Fibroblast of skin of right biceps (primary cell): ENCODE measurements at regions not wholly inside any gene's neighbourhood (a gene's known extent, or its start where the extent isn't known, plus 50 kb on each side); places are given as distances from the start of the nearest gene placed in this dataset.
"Not testable (repeated sequence)": the region's sequence is repeated elsewhere in the genome, so short reads cannot be mapped to it uniquely, and the experiment has no call there.

Experiments used
- DNase-seq: peaks from one replicate; pipeline ENCODE4 v3.0.0-alpha.2; 2013

DNA sequence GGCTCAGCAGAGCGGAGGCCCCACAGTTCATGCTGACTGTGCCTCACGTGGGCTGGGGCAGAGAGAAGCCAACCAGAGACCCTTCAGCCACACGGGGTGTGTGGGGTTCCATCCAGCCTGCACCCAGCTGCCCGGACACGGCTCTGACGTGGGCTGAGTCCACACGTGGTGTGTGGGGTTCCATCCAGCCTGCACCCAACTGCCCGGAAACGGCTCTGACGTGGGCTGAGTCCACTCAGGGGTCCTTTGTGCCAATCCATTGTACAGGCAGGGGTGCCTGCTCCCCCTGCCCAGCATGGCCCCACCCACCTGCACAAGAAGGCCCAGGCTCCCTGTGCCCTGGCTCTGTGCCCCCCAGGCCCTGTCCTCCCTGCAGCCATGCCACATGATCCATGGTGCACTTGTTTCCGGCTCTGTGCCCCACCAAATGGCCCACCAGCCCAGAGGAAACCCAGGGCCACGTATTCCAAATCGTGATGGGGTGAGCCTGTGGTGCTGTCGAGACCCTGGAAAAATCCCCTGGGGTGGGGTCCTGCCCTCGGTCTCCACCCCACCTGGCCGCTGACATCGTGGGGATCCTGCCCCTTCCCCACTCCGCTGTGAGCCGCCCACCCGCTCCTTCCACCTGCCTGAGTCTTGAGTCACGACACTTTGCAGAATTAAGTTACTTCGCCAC, 99.3 kb upstream of the SFSWAP start:
- DNase-seq = no peak

DNA sequence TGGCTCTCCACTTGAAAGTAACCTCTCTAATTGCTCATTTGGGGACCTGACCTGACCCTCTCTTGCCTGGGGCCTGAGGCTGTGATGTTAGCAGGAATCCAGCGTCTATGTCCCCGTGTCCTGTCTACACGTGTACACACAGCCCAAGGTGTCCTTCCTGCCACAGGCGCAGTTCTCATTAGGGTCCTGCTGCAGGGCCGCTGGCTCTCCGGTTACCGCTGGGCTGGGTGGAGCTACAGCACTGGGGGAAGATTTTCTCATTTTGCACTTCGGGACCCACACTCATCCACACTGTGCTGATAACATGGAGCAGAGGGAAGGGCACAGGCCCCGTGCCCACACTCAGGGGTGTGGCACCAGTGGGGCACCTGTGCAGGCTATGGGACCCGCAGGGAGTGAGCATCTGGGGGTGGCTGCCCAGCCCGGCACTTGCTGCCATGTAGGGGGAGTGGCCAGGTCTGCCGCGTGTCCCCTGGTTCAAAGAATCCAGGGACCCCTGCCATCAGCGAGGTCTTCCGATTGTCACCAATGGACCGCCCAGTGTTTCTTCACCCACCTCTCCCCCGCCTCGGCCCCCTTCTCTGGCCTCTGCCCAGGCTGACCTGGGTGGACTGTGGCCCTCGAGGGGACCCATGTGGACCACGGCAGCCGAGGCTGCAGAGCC, 98.7 kb upstream of the SFSWAP start:
- no peak for DNase-seq

DNA sequence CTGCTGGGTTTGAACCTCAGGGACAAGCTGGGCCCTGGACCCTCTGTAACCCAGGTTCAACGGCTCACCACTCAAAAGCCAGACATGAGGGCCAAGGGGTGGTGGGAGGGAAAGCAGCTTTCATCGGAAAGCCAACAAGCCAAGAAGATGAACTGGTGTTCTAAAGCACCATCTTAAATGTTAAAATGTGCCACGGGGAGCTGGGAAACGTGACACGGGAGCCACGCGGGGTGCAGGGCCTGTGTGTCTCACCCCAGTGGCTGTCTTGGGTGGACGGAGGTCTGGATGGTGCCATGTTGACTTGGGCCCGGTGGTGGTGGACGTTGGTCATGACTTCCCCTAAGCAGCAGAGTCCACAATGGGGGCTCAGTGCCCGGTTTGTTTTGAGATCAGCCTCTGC, 97.7 kb upstream of the SFSWAP start:
- no peak for DNase-seq

DNA sequence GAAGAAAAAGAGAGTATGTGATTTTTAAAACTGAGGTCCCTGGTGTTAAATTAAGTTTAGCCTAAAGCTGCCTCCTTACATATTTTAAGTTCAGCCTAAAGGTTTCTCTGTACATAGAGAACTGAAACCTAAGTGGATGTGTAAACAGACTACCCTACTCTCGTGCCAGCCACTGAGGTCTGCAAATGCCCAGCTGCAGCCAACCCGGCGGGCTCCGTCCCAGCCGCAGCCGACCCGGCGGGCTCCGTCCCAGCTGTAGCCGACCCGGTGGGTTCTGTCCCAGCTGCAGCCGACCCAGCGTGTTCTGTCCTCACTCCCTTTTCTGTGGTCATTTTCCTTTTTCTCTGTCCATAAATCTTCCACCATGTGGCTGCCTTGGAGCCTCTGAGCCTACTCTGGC, 97.2 kb upstream of the SFSWAP start:
- DNase-seq = no peak

DNA sequence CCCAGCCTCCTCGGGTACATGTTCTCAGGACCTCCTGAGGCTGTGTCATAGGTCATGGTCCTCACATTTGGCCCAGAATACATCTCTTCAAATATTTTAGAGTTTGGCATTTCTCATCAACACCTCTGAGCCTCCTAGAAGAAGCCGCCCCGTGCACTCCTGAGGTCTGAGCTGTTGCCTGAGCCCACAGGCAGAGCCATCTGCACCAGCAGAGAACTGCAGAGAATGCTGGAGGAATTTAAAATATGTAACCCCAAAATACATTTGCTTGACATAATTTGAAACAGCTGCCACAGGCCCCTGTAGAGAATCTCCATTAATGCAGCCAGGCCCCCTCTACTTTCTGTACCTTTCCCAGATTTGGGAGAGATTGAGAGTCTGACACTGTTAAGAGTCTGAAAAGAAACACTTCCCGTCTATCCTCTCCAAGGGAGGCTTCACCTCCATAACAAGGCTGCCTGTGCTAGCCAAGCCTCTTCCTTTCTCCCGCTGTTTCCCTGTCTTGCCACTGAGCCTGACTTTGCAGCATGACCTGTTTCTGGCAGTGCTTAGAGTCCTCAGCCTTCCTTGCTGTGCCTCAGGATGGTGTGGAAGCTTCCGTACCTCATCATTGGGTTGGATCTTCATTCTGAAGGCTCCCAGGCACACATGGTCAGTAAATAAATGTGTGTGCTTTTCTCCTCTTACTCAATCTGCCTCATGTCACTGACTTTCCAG, 95.4 kb upstream of the SFSWAP start:
- DNase-seq = peak; percentile 65

DNA sequence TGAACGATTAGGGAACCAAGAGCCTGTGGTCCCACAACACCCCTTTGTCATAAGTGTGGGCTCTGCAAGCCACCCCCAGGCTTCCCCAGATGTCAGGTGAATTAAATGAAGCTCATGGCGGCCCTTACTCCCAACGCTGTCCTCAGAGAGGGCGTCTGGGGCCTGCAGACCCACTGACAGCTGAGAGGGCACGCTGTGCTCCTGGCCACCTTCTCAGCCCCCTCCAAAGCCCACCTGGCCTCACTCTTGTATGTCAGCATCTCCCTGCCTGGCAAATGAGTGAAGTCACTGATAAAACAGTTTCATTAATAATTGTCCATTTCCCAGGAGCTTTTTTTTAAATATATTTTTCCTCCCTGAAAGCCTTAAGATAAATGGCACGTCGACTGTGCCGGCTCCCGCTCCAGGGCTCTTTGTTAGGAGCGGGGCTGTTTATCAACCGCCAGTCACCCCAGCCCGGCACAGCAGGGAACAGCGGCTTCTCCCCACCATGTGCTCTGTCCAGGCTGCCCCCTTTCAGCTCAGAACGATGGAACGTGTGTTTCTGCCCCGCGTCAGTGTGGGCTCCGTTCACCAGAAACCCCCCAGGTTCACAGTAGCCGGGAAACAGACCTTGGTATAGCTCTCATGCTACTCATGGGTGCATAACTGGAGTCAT, 94.7 kb upstream of the SFSWAP start:
- no peak for DNase-seq

DNA sequence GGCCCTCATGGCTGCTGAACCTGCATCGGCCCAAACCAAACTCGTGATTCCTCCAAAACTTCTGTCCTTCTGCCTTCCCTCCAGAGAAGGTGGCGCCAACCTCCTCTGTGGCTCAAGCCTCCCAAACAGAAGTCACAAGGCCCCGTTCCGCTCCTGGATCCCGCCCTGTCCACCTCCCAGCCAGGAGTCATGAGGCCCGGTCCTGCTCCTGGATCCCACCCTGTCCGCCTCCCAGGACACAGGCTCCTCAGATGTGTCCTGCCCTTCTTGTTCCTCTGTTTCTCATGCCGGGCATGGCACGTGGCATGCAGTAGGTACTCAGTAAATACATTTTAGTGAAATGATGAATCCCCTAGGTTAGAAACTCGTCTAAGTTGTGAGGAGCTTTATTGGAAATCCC, 94.2 kb upstream of the SFSWAP start:
- no peak for DNase-seq

DNA sequence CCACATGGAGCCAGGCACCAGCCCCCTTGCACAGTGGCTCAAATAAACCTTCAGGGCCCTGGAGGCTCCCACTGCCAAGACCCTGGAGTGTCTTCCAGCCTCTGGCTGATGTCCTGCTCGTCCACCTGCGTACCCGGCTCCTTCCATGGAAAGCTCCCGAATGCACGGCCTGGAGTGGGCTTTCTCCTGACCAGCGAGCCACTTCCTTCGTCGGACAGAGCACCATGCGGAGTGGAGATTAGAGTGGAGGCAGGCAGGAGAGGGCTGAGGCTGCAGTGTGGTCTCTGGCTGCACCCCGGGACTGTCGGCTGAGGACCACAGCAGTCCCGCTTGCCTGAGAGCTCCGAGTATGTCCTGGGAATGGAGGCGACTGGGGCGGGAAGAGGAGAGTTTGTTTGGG, 93.7 kb upstream of the SFSWAP start:
- DNase-seq = no peak

DNA sequence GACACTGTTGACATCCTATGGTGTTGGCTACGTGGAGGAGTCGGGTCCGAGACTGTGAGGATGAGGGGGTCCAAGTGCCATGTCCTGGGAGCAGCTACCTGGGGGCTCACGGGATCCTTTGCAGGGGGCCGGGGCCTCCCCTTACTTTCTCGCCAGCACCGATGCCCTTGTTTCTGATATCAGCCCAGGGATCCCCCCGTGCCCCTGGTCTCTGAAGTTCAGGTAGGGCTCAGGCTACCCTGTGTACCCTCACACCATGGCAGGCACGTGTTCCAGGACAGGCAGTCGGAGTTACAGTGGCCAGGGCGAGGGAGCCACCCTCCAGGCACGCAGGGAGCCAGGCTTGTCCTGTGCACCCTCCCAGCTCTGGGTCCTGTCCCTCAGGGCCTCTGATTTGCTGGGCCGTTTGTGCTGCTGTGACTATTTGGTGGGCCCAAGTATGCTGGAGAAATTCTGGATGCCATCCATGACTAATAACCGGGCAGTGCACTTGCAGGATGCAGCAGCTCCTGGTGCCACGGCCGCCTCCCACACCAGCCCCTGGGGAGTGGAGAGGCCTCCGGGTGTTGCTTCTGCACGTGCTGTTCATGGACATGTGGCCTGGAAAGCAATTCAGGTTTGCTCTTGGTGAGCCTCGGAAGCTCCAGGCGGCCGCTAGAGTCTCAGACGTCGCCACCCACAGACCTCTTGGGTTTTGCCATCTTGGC, 93.1 kb upstream of the SFSWAP start:
- no peak for DNase-seq

DNA sequence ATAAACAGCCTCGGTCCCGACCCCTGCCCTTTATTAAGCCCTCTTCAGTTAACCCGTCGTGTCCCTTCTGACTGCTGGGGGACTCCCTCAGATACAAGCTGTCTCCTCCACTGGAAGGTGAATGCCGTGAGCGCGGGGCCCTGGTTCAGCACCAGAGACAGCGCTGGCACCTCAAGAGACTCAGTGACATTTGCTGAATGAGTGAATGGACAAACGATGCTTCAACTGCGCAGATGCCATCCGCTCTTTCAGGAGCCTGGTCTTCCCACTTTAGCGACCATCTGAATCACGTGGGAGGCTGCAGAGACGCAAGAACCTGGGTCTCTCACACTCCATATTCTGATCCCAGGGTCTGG, 92.6 kb upstream of the SFSWAP start:
- peak; percentile 15 for DNase-seq

DNA sequence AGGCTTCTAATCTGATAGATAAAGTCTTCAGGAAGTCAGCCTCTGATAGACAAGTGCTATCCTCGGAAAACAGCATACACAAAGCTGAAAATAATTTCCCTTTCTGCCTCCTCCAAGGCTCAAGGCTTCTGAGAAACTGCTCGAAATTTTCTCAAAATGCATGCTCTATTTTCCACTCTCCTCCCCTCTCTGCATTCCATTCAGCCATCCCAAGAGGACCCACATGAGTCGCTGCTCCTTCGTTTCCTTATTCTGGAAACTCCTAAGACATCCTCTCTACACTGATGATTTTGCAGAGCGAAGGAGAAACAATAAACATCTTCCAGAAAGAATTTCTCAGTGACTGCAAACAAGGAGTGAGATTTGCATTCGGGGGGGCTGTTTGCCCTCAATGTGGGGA, 92.2 kb upstream of the SFSWAP start:
- DNase-seq = no peak

DNA sequence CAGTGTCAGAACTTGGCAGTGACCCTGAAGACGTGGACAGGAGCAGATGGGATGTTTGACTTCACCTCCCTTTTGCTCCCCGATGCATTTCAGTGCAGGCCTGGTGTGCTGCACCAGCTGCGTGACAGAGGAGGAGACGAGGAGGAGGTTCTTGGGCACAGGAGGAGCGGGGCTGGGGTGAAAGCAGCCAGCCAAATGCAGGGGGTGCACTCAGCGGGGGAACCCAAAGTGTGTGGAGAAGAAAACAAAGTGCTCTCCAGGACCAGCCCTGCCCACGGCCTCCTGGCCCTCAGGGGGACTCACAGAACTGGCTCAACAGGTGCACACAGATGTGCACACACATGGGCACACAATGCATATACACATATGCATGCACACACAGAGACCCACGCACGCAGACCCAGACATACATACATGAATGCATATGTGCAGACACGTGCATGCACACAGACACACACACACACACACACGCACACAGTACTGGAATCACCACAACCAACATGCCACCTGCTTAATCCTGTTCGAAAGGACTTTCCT, 91.7 kb upstream of the SFSWAP start:
- no peak for DNase-seq

DNA sequence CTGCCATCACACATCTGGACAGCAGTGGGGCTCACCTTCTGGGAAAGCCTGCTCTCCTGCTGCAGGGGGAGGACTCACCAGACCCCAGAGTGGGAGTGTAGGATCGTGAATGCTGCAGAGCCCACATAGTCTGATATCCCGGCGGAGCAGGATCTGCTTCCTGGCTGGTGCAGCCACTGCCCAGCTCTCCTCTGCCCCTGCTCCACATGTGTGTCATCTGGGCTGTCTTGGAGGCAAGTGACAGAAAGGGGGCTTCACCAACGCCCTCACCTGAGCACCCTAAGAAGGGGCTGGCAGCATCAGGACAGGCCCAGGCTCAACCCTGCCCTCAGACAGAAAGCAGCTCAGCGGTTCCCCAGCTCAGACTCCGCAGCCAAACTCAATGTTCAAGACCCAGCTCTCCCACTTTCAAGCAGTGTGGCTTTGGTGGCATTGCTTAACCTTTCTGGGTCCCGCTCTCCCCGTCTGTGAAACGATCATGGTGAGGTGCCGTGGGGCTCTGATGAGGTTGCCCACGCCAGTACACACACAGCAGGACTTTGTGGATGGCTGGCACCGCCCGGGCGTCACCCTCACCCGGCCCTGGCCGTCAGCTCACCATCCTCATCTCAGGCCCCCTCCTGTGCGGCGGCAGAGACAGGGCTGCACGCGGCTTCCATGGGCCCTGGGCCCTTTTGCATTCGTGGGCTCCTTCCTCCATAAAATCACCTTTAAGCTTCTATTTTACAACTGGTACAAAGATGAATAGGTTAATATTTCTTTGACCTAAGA, 91.0 kb upstream of the SFSWAP start:
- DNase-seq = no peak

DNA sequence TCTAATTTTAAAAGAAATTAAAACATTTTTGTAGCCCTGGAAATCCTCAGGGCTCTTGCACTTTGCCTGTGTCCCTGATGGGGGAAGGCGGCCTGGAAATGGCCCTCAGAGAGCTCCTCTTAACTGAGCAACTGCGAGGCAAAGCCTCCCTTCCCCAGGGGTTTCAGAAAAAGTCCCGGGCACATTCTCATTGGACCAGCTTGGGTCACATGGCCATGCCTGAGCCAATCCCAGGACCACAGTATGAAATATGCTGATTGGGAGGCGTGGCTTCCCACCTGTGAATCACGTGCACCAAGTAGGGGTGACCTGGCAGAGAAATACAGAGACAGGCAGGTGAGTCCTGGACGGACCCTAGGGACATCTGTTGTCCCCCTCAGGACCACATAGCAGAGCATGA, 90.4 kb upstream of the SFSWAP start:
- DNase-seq = no peak

DNA sequence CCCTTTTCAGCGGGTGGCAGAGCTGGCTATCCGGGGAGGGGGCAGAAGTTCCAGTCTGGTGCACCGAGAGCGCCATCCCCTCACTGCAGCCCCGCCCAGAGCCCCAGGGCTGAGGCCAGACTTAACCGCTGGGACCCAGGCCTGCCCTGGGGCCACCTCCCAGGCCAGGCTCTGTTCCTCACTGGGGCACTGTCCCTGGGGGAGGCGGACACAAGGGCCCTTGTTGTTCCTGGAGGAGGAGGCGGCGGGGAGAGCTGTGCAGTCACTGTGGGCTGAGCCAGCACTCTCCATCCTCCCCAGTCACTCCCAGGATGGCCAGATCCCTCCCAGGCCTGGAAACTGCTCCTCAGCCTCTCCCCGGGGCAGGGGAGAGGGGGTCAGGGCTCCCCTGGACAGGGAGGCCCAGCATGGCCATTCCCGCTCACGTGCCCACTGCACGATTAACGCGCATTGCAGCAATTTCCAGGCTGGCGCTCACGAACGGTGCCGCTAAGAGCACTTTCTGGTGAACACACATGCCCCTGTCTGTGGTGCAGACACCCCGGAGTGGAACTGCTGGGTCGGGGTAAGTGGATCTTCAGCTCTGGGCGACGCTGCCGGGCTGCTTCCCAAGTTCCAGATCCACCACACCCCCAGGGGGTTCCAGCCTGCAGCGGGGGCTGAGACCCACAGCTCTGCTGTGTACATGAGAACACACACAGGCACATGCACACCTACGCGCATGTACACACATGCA, 89.8 kb upstream of the SFSWAP start:
- no peak for DNase-seq

DNA sequence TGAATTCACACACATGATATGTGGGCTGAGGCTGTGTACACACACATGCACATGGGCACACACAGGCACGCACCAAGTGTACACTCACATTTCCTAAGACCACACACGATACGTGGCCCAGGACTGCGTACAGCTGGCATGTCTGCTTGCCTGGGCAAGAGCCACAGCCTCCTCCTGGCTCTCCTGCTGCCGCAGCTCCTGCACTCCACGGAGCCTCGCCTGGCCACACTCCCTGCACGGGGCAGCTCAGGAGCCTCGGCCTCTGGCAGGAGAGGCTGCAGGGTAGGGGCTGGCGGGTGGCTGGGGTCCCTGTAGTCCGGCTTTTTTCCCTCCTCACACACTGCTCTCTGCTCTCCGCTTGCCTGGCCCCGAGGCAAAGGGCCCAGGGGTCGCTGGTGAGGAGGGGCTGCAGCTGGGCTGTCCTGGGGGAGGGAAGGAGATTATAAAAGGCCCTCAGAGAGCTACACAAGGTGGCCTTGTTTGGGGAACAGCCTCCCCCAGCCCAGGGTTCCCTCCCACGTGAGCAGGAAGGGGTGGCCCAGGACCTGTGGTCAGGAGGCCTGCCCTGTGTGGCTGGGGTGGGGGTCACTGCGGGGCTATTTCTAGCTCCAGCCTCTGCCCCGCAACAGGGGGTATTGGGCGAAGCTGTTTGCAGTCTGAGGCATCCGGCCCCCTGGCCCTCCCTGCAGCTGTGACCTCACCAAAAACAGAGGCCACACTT, 89.0 kb upstream of the SFSWAP start:
- no peak for DNase-seq

DNA sequence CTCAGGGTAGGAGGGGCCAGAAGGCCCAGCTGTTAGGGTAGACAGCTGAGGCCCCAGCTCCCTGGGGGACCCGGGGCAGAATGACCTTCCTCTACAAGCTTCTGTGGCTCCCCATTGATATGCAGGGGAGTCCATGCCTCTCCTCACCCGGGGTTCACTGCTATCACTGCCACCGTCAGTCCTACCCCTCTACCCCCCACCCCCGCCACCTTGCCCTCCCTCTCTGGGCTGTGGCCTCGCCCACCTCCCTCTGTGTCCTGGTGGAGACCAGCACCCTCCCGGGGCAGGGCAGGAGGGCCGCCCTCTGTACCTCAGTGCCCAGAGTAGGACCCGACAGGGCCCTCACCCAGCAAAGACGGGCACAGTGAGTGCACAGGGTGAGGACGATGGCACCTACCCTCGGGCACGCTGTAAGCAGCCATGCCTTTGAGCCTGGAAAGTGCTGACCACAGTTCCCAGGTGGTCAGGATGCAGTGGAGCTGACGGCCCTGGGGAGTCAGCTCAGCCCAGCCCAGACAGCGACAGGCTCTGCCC, 88.4 kb upstream of the SFSWAP start:
- DNase-seq = no peak

DNA sequence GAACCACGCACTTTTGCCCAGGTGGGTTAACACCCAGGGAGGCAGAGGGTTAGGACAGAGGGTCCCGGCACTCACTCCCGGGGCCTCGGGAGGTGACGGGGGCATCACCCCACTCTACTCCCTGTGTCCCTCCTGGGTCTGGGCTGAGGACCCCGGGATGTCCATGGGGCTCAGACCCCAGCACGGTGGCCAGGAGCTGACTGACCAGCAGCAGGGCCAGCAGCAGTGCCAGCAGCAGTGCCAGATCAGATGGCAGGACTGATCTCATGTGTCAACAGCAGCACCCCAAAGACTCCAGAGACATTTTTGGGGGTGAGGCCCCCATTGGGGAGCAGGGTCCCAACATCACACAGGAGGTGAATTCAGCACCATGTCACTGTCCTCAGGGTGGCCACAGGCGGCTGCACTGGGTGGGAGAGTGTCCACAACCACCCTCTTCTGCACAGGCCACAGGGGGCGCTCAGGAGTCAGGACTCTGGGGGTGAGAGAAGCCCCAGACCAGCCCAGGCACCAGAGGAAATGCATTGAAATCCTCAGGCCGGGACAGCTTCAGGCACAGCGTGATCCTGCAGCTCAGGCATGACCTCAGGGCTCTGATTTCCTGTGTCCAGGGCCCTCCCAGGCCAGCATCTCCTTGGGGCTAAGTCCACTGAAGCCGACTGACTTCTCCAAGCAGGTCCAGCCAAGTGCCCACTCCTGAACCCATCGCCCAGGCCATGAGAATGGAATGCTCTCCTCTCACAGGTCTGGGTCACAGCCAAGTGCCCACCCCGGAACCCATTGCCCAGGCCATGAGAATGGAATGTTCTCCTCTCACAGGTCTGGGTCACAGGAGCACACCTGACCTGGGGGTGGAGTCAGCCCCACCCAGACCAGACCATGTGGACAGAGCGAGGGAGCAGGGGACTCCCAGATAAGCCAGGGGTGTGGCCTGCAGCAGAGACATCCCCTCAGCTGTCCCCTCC, 87.2 kb upstream of the SFSWAP start:
- DNase-seq = not testable (repeated sequence)

DNA sequence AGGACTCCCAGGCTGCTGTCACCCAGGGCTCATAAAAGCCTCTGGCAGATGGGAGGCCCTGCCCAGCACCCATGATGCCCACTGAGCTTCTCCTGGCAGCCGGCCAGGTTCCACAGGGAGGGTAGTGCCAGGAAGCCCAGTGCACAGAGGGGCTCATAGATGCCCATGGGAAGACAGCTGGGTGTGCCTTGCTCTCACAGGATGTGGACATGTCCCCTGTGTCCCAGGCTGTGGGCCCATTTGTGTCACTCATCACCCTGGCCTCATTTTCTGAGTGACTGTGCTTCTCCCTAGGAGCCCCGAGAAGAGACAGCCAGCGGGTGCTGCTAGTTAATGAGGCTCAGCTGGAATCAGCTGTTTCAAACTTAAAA, 86.5 kb upstream of the SFSWAP start:
- not testable (repeated sequence) for DNase-seq
